D341Med (cell line): ENCODE measurements at regions not wholly inside any gene's neighbourhood (a gene's known extent, or its start where the extent isn't known, plus 50 kb on each side); places are given as distances from the start of the nearest gene placed in this dataset.
"Not testable (repeated sequence)": the region's sequence is repeated elsewhere in the genome, so short reads cannot be mapped to it uniquely, and the experiment has no call there.

Source experiments
- DNase-seq: peaks from one replicate; pipeline ENCODE4 v3.0.0; 2012; ENCODE audit warnings: low spot score

GRCh38 chrX:130552444-130553073 is 150.8 kb downstream of the RBMX2 start:
- no peak for DNase-seq

GRCh38 chrX:130555341-130555740 is 153.6 kb downstream of the RBMX2 start:
- no peak for DNase-seq

GRCh38 chrX:130555757-130556156 is 154.0 kb downstream of the RBMX2 start:
- no peak for DNase-seq

- DNase-seq = no peak
Measured at GRCh38 chrX:130556951-130557350, 155.2 kb downstream of the RBMX2 start.

GRCh38 chrX:130560544-130560943 is 158.8 kb downstream of the RBMX2 start:
- no peak for DNase-seq

- no peak for DNase-seq
Measured at GRCh38 chrX:130561930-130562329, 160.1 kb downstream of the RBMX2 start.

GRCh38 chrX:130563476-130563875 is 161.7 kb downstream of the RBMX2 start:
- no peak for DNase-seq

- DNase-seq = no peak
Measured at GRCh38 chrX:130566028-130566683, 164.4 kb downstream of the RBMX2 start.

GRCh38 chrX:130573030-130573429 is 171.2 kb downstream of the RBMX2 start:
- DNase-seq = not testable (repeated sequence)
